Transverse colon (tissue), 4 donors: ENCODE measurements at regions not wholly inside any gene's neighbourhood (a gene's known extent, or its start where the extent isn't known, plus 50 kb on each side); places are given as distances from the start of the nearest gene placed in this dataset.

Experiments used
- DNase-seq: peaks from one replicate; pipeline ENCODE4 v3.0.0-alpha.2; 2019
- H3K27ac ChIP-seq, 4 donors: fragments of 200-600 bp; sonication (generic); 2 replicates each; pipeline ENCODE4 v1.5.1; 2016 to 2018; ENCODE audit warnings: inconsistent platforms in 4 of 4
- H3K27me3 ChIP-seq: fragments of 200-600 bp; sonication (generic); 2 replicates; pipeline ENCODE4 v1.5.1; 2017; ENCODE audit warnings: inconsistent platforms
- H3K36me3 ChIP-seq, 4 donors: fragments of 200-600 bp; sonication (generic); 2 replicates each; pipeline ENCODE4 v1.5.1; 2017 to 2019; ENCODE audit warnings: inconsistent platforms in 4 of 4
- H3K4me1 ChIP-seq, 4 donors: fragments of 200-600 bp; sonication (generic); 2 replicates each; pipeline ENCODE4 v1.5.1; 2017 to 2020; ENCODE audit warnings: inconsistent platforms in 4 of 4
- H3K4me3 ChIP-seq, 4 donors: fragments of 200-600 bp; sonication (generic); 1 replicate in 1 of 4; 2 replicates in 3 of 4; pipeline versions ENCODE4 v1.5.1 to v1.6.1; 2017 to 2019; ENCODE audit warnings: inconsistent platforms in 4 of 4
- H3K9me3 ChIP-seq, 2 donors: fragments of 200-600 bp; sonication (generic); 2 replicates each; pipeline ENCODE4 v1.5.1; 2017 to 2019; ENCODE audit warnings: inconsistent platforms in 2 of 2
- EP300 ChIP-seq: sonication (generic); formaldehyde crosslinking; IDR thresholded peaks from one replicate; pipeline ENCODE4 v1.6.1; 2017; ENCODE audit warnings: antibody characterized with exemption, low read depth
- POLR2A ChIP-seq: fragments of 450-650 bp; IDR thresholded peaks from one replicate; pipeline ENCODE4 v1.6.1; 2016; ENCODE audit warnings: antibody characterized with exemption, mild to moderate bottlenecking, moderate library complexity
- POLR2AphosphoS5 ChIP-seq, 3 donors: sonication (generic); formaldehyde crosslinking; IDR thresholded peaks; one replicate each; pipeline ENCODE4 v1.6.1; 2016; ENCODE audit warnings: antibody characterized with exemption in 3 of 3
- WGBS, 2 donors: methylation state at CpG; one replicate each; pipeline ENCODE4 v1.1.5; 2018; ENCODE audit warnings: low coverage in 1 of 2; 5-methylcytosine and 5-hydroxymethylcytosine counted together
- in situ Hi-C, 4 donors: fragments of 200-750 bp; cut with MboI; loops; one replicate each; pipeline versions ENCODE4 v1.15.0 to v1.15.1; 2017; ENCODE audit warnings: low sequenced_read_pairs in 3 of 4, low pct_ligation_motif_present in 1 of 4, low pct_unique_long_range_greater_than_20kb in 1 of 4
- intact Hi-C: fragments of 100-400 bp; cut with DNase I; formaldehyde crosslinking; loops from one replicate; pipeline ENCODE4 v1.15.1; 2023; ENCODE audit warnings: low total_unique reads
- TF ChIP-seq, protein P1 (sequence below), 5 experiments: fragments of 200-600 bp in 3 of 5; fragments of 450-650 bp in 2 of 5; sonication (generic) in 3 of 5; IDR thresholded peaks; 1 replicate in 2 of 5; 2 replicates in 3 of 5; pipeline ENCODE4 v1.5.1; 2016 to 2017; ENCODE audit warnings: antibody characterized with exemption in 5 of 5, inconsistent platforms in 3 of 5, mild to moderate bottlenecking in 2 of 5, moderate library complexity in 1 of 5

DNA sequence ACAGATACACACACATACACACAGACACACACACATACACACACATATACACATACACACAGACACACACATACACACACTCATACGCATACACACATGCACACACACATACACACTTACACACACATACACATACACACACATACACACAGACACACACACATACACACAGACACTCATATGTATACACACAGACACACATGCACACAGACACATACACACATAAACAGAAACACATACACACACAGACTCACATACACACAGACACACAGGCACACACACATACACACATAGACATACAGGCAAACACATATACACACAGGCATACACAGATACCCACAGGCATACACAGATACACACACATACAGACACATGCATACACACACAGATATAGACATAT lies 143.9 kb upstream of the LYZL2 start:
- in situ Hi-C loops (loop anchor here in 1 of 4 donors (25.0 kb wide), 1 partner anchor 714 kb away; no protein-coding TSS in a partner anchor), intact Hi-C loops (no loop called here)
- no peak for DNase-seq
- TF ChIP-seq POLR2AphosphoS5 (IDR thresholded peaks at IDR 0.05) (no peak), EP300 (no peak), POLR2A (no peak)
- TF ChIP-seq, protein P1, sequence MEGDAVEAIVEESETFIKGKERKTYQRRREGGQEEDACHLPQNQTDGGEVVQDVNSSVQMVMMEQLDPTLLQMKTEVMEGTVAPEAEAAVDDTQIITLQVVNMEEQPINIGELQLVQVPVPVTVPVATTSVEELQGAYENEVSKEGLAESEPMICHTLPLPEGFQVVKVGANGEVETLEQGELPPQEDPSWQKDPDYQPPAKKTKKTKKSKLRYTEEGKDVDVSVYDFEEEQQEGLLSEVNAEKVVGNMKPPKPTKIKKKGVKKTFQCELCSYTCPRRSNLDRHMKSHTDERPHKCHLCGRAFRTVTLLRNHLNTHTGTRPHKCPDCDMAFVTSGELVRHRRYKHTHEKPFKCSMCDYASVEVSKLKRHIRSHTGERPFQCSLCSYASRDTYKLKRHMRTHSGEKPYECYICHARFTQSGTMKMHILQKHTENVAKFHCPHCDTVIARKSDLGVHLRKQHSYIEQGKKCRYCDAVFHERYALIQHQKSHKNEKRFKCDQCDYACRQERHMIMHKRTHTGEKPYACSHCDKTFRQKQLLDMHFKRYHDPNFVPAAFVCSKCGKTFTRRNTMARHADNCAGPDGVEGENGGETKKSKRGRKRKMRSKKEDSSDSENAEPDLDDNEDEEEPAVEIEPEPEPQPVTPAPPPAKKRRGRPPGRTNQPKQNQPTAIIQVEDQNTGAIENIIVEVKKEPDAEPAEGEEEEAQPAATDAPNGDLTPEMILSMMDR (IDR thresholded peaks at IDR 0.05), result no peak
- Histone ChIP-seq H3K27me3 (no peaks in the 10 kb centered on the region), H3K4me3 (no peak overlapping the region), H3K9me3 (peaks cover 7 to 12% of the 10 kb centered on the region in 2 donors), H3K4me1 (peaks cover 0 to 5% (median 2%) of the 10 kb centered on the region in 4 donors), H3K36me3 (no peaks in the 10 kb centered on the region), H3K27ac (no peak overlapping the region)
- 63% methylated on average over 1 of the region's 1 CpG; no CpG with 5 or more reads in 1 of the 2 donors for WGBS, 2 donors

DNA sequence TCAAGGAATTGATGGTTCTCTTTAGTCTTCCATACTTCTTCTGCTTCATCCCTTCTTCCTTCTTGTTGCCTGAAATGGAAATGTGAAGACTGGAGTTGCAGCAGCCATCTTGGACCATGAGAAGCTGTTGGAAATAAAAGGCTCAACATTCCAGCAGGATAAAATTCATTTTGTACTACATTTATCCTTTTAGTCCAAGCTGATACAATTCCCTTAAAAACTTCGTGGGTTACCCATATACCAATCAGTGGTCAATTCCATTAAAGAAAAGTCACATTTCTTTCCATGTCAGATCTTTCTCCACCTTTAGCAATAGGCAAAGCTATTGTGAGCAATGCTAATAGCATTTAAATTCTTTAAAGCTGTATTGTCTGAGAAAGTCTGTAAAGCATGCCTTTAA lies 141.3 kb upstream of the LYZL2 start:
- no peak for DNase-seq
- in situ Hi-C loops, result loop anchor here in 1 of 4 donors (25.0 kb wide), 1 partner anchor 716 kb away; no protein-coding TSS in a partner anchor
- H3K4me3 ChIP-seq, result no peak overlapping the region
- no peak overlapping the region for H3K27ac ChIP-seq
- H3K36me3 ChIP-seq, result no peaks in the 10 kb centered on the region
- intact Hi-C loops, result no loop called here
- 25 to 42% methylated on average over 1 of the region's 1 CpG for WGBS, 2 donors
- no peaks in the 10 kb centered on the region for H3K27me3 ChIP-seq
- TF ChIP-seq POLR2A, result no peak
- TF ChIP-seq, protein P1 (IDR thresholded peaks at IDR 0.05), result no peak
- TF ChIP-seq EP300, result no peak
- TF ChIP-seq POLR2AphosphoS5 (IDR thresholded peaks at IDR 0.05), result no peak
- H3K9me3 ChIP-seq, result peaks cover 7 to 12% of the 10 kb centered on the region in 2 donors
- H3K4me1 ChIP-seq, result peaks cover 0 to 4% (median under 1%) of the 10 kb centered on the region in 4 donors

DNA sequence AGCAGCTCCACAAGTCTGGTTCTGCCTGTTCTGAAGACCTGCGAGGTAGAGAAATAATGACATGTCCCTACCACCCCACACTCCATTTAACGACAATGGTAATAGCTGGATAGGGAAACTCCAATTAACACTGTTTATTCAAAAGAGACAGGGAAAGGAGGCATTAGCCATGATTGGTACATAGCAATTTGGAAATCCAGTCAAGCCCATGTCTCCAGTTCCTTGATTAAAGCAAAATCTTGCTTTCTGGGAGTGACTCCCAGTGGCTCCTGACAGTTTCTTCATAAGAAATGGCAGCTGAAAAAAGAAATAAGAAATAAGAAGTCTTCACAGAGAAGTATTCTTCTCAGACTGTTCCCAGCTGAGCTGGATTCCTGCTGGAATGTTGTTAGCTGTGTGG lies 140.7 kb upstream of the LYZL2 start:
- Histone ChIP-seq H3K4me3 (no peak overlapping the region), H3K9me3 (peaks cover 7 to 12% of the 10 kb centered on the region in 2 donors), H3K27me3 (no peaks in the 10 kb centered on the region), H3K4me1 (no peaks in the 10 kb centered on the region), H3K36me3 (no peaks in the 10 kb centered on the region), H3K27ac (no peak overlapping the region)
- WGBS, 2 donors, result 93 to 100% methylated on average over 1 to 2 of the region's 2 CpGs
- TF ChIP-seq EP300 (no peak), POLR2AphosphoS5 (IDR thresholded peaks at IDR 0.05) (no peak), POLR2A (no peak)
- TF ChIP-seq, protein P1 (IDR thresholded peaks at IDR 0.05), result no peak
- intact Hi-C loops, result no loop called here
- DNase-seq, result no peak
- in situ Hi-C loops, result loop anchor here in 1 of 4 donors (25.0 kb wide), 1 partner anchor 717 kb away; no protein-coding TSS in a partner anchor

DNA sequence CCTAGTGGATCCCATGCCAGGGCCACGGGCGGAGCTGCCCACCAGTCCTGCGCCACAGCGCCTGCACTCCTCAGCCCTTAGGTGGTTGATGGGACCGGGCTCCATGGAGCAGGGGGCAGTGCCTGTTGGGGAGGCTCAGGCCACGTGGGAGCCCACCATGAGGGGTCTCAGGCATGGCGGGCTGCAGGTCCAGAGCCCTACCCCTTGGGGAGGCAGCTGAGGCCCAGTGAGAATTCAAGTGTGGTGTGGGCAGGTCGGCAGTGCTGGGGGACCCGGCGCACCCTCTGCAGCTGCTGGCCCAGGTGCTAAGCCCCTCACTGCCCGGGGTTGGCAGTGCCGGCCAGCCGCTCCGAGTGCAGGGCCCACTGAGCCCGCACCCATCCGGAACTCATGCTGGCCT lies 139.8 kb upstream of the LYZL2 start:
- Histone ChIP-seq H3K4me1 (peaks cover 0 to 1% (median 0%) of the 10 kb centered on the region in 4 donors), H3K4me3 (no peak overlapping the region), H3K27me3 (no peaks in the 10 kb centered on the region), H3K9me3 (peaks cover 7 to 12% of the 10 kb centered on the region in 2 donors), H3K27ac (no peak overlapping the region), H3K36me3 (no peaks in the 10 kb centered on the region)
- WGBS, 2 donors, result 94% methylated on average over 16 of the region's 16 CpGs; no CpG with 5 or more reads in 1 of the 2 donors
- intact Hi-C loops (no loop called here), in situ Hi-C loops (loop anchor here in 1 of 4 donors (25.0 kb wide), 1 partner anchor 718 kb away; no protein-coding TSS in a partner anchor)
- TF ChIP-seq, protein P1 (IDR thresholded peaks at IDR 0.05), result no peak
- TF ChIP-seq POLR2A (no peak), EP300 (no peak), POLR2AphosphoS5 (IDR thresholded peaks at IDR 0.05) (no peak)
- DNase-seq, result no peak
